T-helper 9 cell (primary cell): ENCODE measurements at regions not wholly inside any gene's neighbourhood (a gene's known extent, or its start where the extent isn't known, plus 50 kb on each side); places are given as distances from the start of the nearest gene placed in this dataset.
"Not testable (repeated sequence)": the region's sequence is repeated elsewhere in the genome, so short reads cannot be mapped to it uniquely, and the experiment has no call there.

Source experiments
- DNase-seq: peaks from one replicate; pipeline ENCODE4 v3.0.0-alpha.2; 2020

DNA sequence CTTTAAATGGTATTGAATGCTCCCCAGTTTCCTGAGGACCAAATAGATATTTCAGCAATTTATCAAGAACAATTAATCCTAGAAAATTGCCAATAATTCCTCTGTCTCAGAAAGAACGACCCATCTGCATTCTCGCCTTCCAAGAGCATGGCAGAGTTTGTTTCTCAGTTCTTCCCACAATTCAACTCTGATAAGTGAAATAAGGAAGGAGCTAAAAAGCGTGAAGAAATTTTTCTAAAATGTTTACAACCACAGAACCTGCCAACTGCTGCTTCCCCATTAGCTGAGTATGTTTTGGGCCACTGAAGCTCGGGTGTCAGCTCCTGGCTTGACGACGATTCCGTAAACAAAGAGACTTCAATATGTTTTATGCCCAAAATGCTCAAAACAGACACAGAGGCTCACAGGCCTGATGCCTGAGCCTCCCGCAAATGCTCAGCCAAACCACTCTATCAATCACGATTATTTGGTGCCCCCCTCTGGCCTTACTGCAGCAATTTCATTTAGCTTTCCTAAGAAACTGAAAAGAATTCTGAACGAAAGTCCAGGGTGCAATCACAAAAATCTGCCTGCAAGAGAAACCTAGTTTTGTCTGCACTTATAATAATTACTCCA is 259.2 kb upstream of the CCDC54 start:
- no peak for DNase-seq

DNA sequence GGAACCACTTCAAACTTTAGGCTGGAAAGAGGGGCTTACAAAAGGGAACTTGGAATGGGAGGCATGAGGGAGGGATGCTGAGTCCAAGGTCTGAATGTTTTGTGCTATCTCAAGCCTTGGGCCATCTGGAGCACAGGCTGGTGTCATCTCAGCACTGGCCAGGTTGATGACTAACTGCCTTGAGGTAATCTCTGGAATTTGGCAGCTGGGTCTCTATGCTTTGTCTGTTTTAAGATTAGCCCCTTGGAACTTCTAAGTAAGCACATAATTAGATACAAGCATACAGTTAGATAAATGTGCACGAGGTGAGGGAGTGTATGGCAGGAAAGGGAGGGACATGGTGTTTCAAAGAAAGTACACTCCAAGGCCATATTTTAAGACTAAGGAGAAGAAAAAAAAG is 252.4 kb upstream of the CCDC54 start:
- DNase-seq, result no peak

DNA sequence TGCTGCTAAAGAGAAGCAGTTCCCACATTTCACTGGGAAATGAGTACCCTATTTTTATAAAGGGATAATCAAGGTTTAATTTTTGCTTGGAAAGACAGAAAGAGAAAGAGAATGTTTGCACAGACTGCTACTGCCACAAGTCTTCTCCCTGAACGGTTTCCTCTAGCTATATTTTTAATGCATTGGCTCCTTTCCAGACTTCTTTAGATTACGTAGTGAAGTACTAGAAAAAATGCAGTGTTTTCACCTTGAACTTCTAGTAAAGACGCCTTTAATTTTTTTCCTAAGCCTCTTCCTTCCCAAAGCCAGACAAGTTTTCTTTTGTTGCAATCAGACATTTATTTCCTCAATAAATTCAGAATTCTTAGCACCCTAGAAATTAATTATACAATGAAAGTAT is 248.3 kb upstream of the CCDC54 start:
- no peak for DNase-seq

DNA sequence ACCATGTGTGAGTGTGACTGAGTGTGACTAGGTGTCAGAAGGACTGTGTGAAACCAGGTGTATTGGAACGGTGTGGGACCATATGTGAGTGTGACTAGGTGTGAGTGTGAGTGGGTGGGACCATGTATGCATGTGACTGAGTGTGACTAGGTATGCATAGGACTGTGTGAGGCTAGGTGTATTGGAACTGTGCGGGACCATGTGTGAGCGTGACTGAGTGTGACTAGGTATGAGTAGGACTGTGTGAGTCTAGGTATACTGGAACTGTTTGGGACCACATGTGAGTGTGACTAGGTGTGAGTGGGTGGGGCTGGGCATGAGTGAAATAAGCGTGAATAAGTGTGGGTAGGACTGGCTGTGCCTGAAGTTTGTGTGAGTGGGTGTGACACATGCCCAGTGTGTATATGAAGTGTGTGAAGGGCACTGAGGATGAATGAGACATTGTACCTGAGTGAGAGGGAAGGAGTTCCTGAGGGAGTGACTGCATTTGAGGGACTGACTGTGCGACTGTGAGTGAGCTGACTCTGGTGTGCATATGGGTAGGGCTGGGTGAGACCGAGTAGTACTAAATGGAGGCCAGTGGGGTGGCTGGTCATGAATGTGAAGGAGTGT is 247.0 kb upstream of the CCDC54 start:
- no peak for DNase-seq

DNA sequence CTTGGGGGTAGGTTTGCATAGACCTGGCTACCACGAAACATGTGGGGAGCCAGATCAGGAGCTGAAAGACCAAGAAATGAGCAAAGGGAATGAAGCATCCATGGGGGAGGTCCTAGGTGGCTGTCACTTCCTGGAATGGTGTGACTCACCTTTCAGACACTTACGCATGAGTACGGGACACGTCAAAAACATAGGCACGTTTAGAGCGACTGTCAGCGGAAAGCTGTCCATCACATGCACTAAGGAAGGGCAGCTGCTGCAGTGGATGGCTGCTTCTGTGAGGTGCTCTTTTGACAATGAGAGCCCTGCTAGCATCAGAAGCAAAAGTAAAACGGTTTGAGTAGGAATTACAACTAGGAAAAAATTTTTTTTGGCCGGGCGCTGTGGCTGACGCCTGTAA is 244.6 kb upstream of the CCDC54 start:
- no peak for DNase-seq

DNA sequence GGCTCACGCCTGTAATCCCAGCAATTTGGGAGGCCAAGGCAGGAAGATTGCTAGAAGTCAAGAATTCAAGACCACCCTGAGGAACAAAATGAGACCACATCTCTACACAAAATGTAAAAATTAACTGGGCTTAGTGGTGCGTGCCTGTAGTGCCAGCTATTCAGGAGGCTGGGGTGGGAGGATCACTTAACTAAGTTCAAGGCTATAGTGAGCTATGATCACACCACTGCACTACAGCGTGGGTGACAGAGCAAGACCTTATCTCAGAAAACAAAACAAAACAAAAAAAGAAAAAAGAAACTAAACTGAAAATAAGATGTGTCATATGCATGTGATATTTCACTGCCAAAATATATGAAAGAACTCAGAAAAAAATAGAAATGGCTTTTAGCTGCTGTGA is 243.3 kb upstream of the CCDC54 start:
- DNase-seq, result no peak

DNA sequence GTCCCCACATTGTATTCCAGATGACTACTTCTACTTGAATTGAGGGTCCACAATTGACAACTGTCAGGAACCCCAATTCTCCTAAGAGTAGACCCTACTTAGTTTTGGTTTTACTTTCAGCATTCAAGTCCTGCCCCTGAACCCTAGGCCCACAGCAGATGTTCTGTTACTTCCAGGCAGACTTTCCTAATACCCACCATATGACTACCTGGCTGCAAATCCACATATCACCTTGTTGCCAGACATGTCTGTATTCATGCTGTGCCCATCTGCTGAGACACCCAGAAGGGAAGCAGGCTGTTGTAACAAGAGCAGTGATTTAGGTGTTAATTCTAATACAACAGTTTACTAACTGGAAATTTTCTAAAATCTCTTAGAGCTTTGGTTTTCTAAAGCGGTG is 235.1 kb upstream of the CCDC54 start:
- no peak for DNase-seq

DNA sequence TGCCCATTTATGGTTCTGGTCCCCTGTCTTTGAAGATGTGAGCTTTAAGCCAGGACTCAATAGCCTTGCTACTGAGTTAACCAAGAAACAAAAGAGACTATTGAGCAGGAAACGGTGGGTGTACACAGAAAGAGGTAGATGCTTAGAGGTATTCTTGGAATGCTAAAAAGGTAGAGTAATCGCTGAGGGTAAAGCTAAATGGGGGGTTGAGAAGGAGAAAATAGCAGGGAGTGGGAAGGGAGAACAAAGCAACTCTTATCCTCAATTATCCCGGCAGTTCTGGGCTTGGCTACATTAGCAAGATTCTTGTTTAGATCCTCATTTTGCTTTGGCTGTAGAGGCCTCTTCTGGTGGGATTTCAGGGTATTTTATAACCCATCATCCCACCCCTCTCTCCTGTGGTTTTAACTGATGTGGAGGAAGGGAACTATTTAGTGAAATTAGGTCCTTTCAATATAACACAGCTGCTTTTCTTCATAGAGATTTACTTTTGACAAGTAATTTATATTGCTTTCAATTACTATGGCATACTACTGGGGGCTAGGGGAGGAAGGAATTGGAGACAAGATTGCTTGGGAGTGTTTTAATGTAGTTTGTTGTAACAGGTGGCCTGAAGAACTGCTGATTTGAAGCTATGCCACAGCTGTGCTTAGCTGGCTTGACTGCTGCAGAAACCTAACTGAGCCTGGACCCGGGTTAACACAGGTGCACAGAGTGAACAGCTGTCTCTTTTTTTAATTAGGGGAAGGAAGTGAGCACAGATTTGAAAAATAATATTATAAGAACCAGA is 234.3 kb upstream of the CCDC54 start:
- no peak for DNase-seq

DNA sequence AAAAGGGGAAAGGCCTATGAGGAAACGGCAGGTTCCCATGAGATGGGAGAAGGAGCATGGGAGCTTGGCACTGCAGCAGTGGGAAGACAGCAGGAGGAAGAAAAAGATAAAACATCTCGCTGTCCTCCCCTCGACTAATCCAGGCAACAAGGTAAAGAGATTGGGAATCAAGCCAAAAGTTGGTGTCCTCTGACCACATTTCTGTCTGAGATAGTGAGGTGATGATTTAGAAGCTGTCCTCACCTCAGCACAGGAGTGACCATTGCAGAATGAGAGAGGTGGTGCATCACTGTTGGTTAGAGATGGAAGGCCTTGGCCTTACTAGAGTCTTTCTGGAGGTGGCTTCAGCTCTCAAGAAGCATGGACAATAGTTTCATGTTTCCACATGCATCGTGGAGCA is 226.6 kb upstream of the CCDC54 start:
- no peak for DNase-seq

DNA sequence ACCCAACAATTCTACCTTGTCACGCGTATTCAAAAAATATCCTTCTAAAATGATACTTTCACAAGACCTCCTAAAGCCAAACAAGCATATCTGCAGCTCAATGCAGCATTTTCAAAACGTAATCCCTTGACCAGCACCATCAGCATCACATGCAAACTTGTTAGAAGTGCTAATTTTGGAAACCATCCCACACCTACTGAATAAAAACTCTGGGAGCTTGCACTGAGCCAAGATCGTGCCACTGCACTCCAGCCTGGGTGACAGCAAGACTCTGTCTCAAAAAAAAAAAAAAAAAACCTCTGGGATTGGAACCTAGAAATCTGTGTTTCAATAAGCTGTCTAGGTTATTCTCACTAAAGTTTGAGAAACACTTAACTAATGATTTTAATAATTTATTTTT is 223.3 kb upstream of the CCDC54 start:
- no peak for DNase-seq

DNA sequence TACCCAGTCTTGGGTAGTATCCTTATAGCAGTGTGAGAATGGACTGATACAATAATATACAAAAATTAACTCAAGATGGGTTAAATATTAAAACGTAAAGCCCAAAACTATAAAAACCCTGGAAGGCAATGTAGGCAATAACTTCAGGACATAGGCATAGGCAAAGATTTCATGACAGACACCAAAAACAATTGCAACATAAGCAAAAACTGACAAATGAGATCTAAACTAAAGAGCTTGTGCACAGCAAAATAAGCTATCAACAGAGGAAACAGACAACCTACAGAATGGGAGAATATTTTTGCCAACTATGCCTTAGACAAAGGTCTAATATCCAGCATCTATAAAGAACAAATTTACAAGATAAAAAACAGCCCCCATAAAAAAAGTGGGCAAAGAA is 204.8 kb upstream of the CCDC54 start:
- DNase-seq, result no peak

DNA sequence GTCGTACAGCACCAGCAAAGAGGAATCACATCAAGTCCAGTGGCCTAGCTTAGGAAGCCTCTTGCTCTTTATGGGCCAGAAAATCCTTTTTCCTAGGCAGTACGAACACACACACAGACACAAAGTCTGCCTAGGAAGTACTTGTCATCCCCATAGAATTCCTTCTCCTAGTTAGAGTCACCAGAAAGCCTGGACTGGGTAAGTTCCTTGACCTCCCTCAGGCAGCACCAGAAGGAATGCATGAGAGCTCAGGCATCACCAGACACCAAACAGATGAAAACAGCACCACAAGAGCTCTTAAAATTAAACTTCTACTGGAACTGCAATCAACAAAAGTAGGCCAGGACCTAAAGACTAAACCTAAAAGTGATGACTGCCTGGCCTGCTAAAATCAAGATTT is 192.9 kb upstream of the CCDC54 start:
- DNase-seq, result no peak

DNA sequence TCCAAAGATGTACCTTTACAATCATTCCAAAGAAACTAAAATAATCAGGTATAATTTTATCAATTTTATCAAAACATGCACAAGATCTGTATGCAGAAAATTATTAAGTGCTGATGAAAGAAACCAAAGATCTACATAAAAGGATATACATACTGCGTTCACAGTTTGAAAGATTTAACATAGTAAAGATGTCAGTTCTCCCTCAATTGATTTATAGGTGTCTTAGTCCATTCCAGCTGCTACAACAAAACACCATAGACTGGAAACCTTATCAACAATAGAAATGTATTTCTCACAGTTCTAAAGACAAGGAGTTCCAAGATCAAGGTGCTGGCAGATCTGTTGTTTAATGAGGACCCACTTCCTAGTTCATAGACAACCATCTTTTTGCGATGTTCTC is 189.0 kb upstream of the CCDC54 start:
- DNase-seq, result no peak

DNA sequence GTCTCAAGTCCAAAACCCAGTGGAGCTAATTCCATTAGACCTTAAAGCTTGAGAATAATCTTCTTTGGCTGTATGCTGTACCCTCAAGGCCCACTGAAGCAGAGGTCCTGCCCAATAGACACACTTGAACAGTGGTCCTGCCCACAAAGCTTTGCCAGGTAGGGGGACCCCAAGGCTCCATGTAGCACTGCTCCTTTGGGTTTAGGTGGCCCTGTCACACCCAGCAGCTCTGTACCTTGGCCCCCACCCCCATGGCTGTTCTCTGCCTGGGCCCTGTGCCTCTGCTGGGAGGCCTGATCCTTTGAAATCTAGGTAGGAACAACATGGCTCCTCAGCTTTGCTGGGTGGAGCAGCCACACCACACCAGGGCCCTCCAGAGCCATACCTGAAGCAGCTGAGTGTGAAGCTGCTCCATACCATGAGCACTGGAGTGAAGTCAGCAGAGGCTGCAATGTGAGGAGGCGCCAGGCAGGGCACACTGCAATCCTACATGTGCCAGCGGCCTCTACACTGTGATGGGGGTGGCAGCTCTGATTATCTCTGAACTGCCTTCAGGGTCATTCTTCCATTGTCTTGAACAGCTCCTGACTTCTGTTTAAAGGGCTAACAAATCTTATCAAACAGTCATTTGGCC is 188.0 kb upstream of the CCDC54 start:
- no peak for DNase-seq

DNA sequence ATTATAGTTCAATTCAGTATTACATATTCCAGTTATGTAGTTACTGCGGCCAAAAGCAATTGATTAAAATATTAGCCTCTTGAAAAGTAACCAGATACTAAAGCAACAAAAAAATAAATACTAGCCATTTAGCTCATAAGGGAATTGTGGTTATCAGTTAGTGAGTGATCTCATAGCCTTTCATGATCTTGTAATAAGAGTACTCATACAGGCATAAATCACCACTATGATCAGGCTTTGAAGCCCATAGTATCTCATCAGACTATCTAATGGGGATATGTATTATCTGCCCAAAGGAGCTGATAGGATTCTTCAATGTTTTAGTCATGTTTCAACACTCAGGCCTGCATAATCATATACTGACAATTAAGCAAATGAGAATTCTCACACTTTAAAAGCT is 184.1 kb upstream of the CCDC54 start:
- DNase-seq, result no peak

DNA sequence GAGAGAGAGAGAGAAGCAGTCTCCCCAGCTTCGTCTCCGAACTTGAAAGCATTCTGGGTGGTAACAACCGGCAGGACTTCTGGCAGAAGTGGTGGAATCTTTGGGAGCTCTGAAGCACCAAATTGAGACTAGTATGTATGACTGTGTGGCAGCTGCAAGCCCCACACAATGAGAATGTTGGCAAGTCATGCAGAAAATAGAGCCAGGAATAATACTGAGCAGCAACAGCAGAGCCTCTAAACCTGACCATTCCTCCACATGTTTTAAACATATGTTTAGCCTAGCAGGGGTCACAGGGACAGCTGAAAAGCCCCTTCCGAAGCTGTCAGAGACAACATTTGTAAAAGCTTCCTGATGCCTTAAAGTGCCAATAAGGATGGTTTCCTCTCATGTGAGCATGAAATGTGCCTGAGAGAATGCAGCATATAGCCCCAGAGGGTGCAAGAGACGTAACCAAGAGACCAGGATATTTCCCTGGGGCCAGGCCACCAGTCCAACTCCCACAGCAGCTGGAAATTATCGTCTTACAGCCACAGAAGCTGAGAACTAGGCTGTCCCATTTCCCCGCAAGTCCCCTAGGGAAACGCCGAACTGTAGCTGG is 178.6 kb upstream of the CCDC54 start:
- DNase-seq, result no peak

DNA sequence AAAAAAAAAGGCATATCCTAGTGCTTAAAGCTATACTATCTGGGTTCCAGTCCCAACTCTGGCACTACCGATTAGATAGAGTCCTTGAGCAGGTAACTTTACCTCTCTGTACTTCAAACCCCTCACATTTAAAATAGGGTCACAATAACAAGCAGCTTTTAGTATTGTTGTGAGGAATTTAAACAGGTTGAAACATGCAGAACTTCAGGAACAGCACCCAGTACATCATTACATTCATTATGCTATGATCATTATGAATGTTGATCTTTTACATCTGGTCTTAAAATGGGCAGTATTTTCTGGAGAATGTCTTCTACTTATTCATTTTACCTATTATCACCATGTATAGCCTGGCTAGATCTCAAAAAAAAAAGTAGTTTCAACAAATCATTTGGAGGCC is 176.1 kb upstream of the CCDC54 start:
- DNase-seq, result no peak

DNA sequence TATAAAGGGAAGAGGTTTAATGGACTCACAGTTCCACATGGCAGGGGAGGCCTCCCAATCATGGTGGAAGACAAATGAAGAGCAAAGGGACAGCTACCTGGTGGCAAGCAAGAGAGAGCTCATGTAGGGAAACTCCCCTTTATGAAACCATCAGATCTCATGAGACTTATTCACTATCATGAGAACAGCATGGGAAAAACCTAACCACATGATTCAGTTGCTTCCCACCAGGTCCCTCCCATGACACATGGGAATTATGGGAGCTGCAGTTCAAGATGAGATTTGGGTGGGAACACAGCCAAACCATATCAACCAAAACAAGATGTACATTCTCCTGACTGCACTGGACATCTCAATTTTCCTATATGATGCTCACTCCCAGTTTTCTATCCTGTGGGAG is 174.4 kb upstream of the CCDC54 start:
- DNase-seq, result not testable (repeated sequence)

DNA sequence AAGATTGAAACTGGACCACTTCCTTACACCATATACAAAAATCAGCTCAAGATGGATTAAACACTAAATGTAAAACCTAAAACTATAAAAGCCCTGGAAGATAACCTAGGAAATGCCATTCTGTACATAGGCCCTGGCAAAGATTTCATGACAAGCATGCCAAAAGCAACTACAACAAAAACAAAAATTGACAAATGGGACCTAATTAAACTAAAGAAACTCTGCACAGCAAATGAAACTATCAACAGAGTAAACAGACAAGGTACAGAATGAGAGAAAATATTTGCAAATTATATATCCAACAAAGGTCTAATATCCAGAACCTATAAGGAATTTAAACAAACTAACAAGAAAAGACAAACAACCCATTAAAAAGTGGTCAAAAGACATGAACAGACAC is 173.1 kb upstream of the CCDC54 start:
- no peak for DNase-seq

DNA sequence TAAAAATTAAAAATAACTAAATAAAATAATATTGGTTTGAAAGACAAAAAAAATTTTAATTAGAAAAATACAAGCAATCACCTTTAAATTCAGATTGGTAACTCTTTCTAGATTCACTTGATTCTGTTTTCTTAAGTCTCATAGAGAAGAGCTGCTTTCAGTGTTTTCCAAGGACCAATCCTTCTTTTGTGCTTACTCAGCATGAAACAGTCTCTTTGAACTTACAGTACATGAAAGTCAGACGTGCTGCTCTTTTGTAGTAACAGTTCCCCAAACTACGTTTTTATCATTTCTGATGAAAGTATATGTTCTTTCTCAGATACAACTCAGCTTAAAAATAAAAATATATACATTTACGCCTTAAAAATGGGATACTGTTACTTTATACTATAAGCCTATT is 171.9 kb upstream of the CCDC54 start:
- DNase-seq, result no peak

DNA sequence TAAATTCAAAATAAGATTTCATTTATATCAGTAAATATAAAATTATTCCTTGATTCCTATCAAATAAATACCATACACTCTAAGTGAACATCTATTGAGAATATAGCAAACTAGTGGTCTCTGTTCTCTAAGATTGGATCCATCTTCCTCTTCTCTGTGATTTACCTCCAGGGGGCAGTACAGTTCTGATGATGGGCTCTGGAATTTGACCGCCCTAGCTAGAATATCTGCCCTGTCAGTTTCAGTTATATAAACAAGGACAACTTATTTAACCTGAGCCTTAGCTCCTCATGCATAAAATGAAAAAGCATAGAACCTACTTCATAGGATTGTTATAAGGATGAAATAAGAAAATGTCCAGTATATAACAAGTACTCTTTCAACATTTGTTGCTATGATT is 171.1 kb upstream of the CCDC54 start:
- no peak for DNase-seq

DNA sequence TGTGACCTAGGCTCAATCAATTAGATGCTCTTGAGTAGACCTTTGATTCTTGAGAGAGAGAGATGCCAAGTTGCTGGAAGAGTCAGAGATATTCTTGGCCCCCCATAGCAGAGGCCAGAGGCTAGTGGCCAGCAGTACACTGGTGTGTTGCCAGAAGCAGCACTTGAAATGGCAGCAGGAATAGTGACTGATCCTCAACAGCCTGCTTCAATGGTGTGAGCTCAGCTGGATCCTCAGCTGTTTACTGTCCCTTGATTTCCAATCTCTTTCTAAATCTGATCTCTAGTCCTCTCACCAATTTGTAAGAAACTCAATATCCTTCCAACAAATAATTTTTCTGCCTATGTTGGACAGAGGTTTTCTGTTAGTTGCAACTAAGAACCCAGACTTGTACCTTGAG is 170.3 kb upstream of the CCDC54 start:
- DNase-seq, result no peak

DNA sequence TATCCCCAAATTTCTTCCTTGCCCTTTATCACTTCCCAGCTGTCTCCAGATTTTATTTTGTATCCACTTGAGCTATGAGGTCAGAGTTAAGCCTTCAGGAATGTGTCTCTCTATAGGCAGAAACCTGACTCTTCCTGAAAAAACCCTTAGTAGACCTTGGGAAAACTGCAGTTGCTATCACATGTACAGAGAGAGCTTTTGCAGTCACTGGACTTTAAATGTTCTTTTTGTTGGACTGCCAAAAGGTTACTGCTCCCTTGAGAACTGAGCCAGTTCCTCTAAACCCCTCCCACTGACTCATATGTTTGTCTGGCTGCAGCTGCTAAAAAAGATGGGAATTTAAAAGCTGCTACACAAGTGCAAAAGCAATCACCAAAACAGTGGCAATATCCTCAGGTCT is 169.1 kb upstream of the CCDC54 start:
- no peak for DNase-seq

DNA sequence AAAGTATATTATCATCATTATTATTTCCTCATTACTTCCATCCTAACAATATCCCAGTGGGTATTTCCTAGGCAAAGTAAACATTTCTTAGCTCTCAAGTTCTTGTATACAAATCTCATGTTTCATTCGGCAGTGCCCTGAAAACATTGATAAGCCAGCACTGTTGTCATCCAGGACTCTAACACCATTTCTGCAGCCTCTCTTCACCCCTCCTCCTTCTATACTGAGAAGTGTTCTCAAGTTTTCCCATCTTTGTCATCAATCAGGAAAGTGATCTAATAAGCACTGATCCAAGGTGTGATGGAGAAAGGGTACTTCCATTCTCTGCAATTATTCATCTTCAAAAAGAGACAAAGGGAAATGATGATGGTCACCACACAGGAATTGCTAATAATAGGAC is 168.4 kb upstream of the CCDC54 start:
- DNase-seq, result no peak
